GM23338 (cell line): ENCODE measurements at regions not wholly inside any gene's neighbourhood (a gene's known extent, or its start where the extent isn't known, plus 50 kb on each side); places are given as distances from the start of the nearest gene placed in this dataset.

Experiments
- ATAC-seq: fragments of 200-7000 bp; cut with Tn5 transposase; 3 replicates; pipeline ENCODE4 v1.9.1; 2020
- DNase-seq: peaks from one replicate; pipeline ENCODE4 v3.0.0-alpha.2; 2015; ENCODE audit warnings: low spot score
- H2AFZ ChIP-seq: fragments of 200-600 bp; sonication (generic); 2 replicates; pipeline ENCODE4 v1.8.0; 2016; ENCODE audit warnings: antibody characterized with exemption, mild to moderate bottlenecking, moderate library complexity
- H3F3A ChIP-seq: fragments of 200-600 bp; sonication (generic); replicated peaks from 2 replicates; pipeline ENCODE4 v1.8.0; 2017; ENCODE audit warnings: antibody characterized with exemption, mixed run types, low read depth
- H3K27ac ChIP-seq: fragments of 200-600 bp; sonication (generic); 2 replicates; pipeline ENCODE4 v1.6.1; 2016; ENCODE audit warnings: low read depth
- H3K27me3 ChIP-seq: fragments of 200-600 bp; sonication (generic); 2 replicates; pipeline ENCODE4 v1.8.0; 2016; ENCODE audit warnings: mild to moderate bottlenecking, mixed run types, moderate library complexity; ENCODE audit not compliant: insufficient read depth
- H3K36me3 ChIP-seq: fragments of 200-600 bp; sonication (generic); 2 replicates; pipeline ENCODE4 v1.8.0; 2016; ENCODE audit warnings: mild to moderate bottlenecking; ENCODE audit not compliant: insufficient read depth
- H3K4me1 ChIP-seq: fragments of 200-600 bp; sonication (generic); 2 replicates; pipeline ENCODE4 v1.8.0; 2016; ENCODE audit warnings: mild to moderate bottlenecking, moderate library complexity; ENCODE audit not compliant: insufficient read depth
- H3K4me2 ChIP-seq: fragments of 200-600 bp; sonication (generic); 2 replicates; pipeline ENCODE4 v1.7.1; 2017; ENCODE audit warnings: mixed run types
- H3K4me3 ChIP-seq: fragments of 200-600 bp; sonication (generic); 2 replicates; pipeline ENCODE4 v1.6.1; 2016; ENCODE audit warnings: mixed run types
- H3K79me2 ChIP-seq: fragments of 200-600 bp; sonication (generic); replicated peaks from 2 replicates; pipeline ENCODE4 v1.8.0; 2017; ENCODE audit warnings: mild to moderate bottlenecking; ENCODE audit not compliant: insufficient read depth
- H3K9me2 ChIP-seq: fragments of 200-600 bp; sonication (generic); 2 replicates; pipeline ENCODE4 v1.8.0; 2017; ENCODE audit not compliant: insufficient read depth
- H4K20me1 ChIP-seq: fragments of 200-600 bp; sonication (generic); replicated peaks from 2 replicates; pipeline ENCODE4 v1.8.0; 2017; ENCODE audit warnings: mild to moderate bottlenecking; ENCODE audit not compliant: insufficient read depth
- H3K27ac Mint-ChIP-seq: 2 replicates; pipeline ENCODE4 v1.8.0; 2020; ENCODE audit warnings: inconsistent platforms, mild to moderate bottlenecking, moderate library complexity, mixed read lengths
- H3K27me3 Mint-ChIP-seq: 3 replicates; pipeline ENCODE4 v1.8.0; 2022; ENCODE audit warnings: low read depth, mild to moderate bottlenecking, moderate library complexity, mixed read lengths, inconsistent platforms; ENCODE audit not compliant: insufficient read depth, poor library complexity
- H3K36me3 Mint-ChIP-seq: 3 replicates; pipeline ENCODE4 v1.8.0; 2021; ENCODE audit warnings: low read depth, mild to moderate bottlenecking, inconsistent platforms, moderate library complexity, mixed read lengths
- H3K4me1 Mint-ChIP-seq: 3 replicates; pipeline ENCODE4 v1.8.0; 2020; ENCODE audit warnings: mild to moderate bottlenecking, inconsistent platforms, mixed read lengths
- H3K4me3 Mint-ChIP-seq: 3 replicates; pipeline ENCODE4 v1.8.0; 2021; ENCODE audit warnings: moderate library complexity, mild to moderate bottlenecking, inconsistent platforms, mixed read lengths
- H3K9me3 Mint-ChIP-seq: 3 replicates; pipeline ENCODE4 v1.8.0; 2020; ENCODE audit warnings: moderate library complexity, mild to moderate bottlenecking, inconsistent platforms, mixed read lengths
- CTCF ChIP-seq, 2 experiments: fragments of 200-600 bp in 1 of 2; sonication (generic) in 1 of 2; conservative IDR thresholded peaks; 2 replicates each; pipeline versions ENCODE4 v1.5.1 to v1.6.1; 2016 to 2017; ENCODE audit warnings: antibody characterized with exemption in 2 of 2, low read depth in 2 of 2, mild to moderate bottlenecking in 2 of 2, moderate library complexity in 1 of 2
- EZH2 ChIP-seq: fragments of 200-600 bp; sonication (generic); IDR thresholded peaks from one replicate; pipeline ENCODE4 v1.8.0; 2017; ENCODE audit warnings: antibody characterized with exemption, mild to moderate bottlenecking, low read depth; ENCODE audit not compliant: unreplicated experiment
- JUNB ChIP-seq: IDR thresholded peaks from one replicate; pipeline ENCODE4 v1.6.1; 2016; ENCODE audit warnings: antibody characterized with exemption; ENCODE audit not compliant: unreplicated experiment
- REST ChIP-seq: IDR thresholded peaks from one replicate; pipeline ENCODE4 v1.6.1; 2018; ENCODE audit warnings: antibody characterized with exemption; ENCODE audit not compliant: unreplicated experiment
- ZNF462 ChIP-seq: fragments of 250-450 bp; sonication (Bioruptor Pico); IDR thresholded peaks from 2 replicates; pipeline ENCODE4 v1.5.0; 2020; ENCODE audit warnings: mild to moderate bottlenecking, moderate library complexity

- no peak for TF ChIP-seq ZNF462
- TF ChIP-seq EZH2, result no peak
- TF ChIP-seq REST, result no peak
- TF ChIP-seq JUNB, result no peak
- TF ChIP-seq CTCF (conservative IDR thresholded peaks at IDR 0.05; ENCODE audit: low read depth in 2 of 2), result peak; percentile 11 to 46; a peak in 2 of 4 replicates
- Histone ChIP-seq H3K27me3 (no peaks in the 10 kb centered on the region), H4K20me1 (no peaks in the 10 kb centered on the region), H3F3A (no peaks in the 10 kb centered on the region), H2AFZ (no peak overlapping the region), H3K9me2 (peaks cover 3% of the 10 kb centered on the region; the same call in 1 of the 2 replicates), H3K27ac (no peak overlapping the region), H3K36me3 (no peaks in the 10 kb centered on the region), H3K4me3 (no peak overlapping the region), H3K4me1 (no peaks in the 10 kb centered on the region), H3K79me2 (no peaks in the 10 kb centered on the region), H3K4me2 (no peak overlapping the region)
- no peaks in the 10 kb centered on the region for H3K36me3 Mint-ChIP-seq
- H3K27ac Mint-ChIP-seq, result no peak overlapping the region
- ATAC-seq (no peak), DNase-seq (peak; percentile 26)
- H3K27me3 Mint-ChIP-seq, result no peaks in the 10 kb centered on the region
- no peak overlapping the region for H3K4me3 Mint-ChIP-seq
- peaks cover 10% of the 10 kb centered on the region; the same call in 2 of the 3 replicates for H3K9me3 Mint-ChIP-seq
- H3K4me1 Mint-ChIP-seq, result no peaks in the 10 kb centered on the region
Observed at GRCh38 chr5:39648848-39649227, 224.1 kb upstream of the DAB2 start.
